OCI-LY1 (cell line): ENCODE measurements at regions not wholly inside any gene's neighbourhood (a gene's known extent, or its start where the extent isn't known, plus 50 kb on each side); places are given as distances from the start of the nearest gene placed in this dataset.

Source experiments
- H2AFZ ChIP-seq: fragments of 200-600 bp; sonication (generic), shearing (Covaris generic); 2 replicates; pipeline ENCODE4 v1.6.0; 2014; ENCODE audit warnings: antibody characterized with exemption, mild to moderate bottlenecking, low read length
- H3F3A ChIP-seq: fragments of 200-600 bp; sonication (generic), shearing (Covaris generic); 2 replicates; pipeline ENCODE4 v1.6.0; 2014; ENCODE audit warnings: mild to moderate bottlenecking, antibody characterized with exemption, low read length, moderate library complexity; ENCODE audit not compliant: insufficient read depth
- H3K27ac ChIP-seq: fragments of 200-600 bp; sonication (generic); 2 replicates; pipeline ENCODE4 v1.5.1; 2014; ENCODE audit warnings: low read length, mixed run types, mild to moderate bottlenecking, low read depth; ENCODE audit not compliant: poor library complexity, severe bottlenecking
- H3K27me3 ChIP-seq: fragments of 200-600 bp; sonication (generic); 2 replicates; pipeline ENCODE4 v1.6.0; 2014; ENCODE audit warnings: antibody characterized with exemption, mild to moderate bottlenecking, low read length, moderate library complexity; ENCODE audit not compliant: insufficient read depth
- H3K36me3 ChIP-seq: fragments of 200-600 bp; sonication (generic); 2 replicates; pipeline ENCODE4 v1.6.1; 2014; ENCODE audit warnings: mild to moderate bottlenecking, antibody characterized with exemption, low read length, moderate library complexity, mixed read lengths; ENCODE audit not compliant: insufficient read depth
- H3K4me1 ChIP-seq: fragments of 200-600 bp; sonication (generic); 2 replicates; pipeline ENCODE4 v1.5.1; 2014; ENCODE audit warnings: mild to moderate bottlenecking, low read length, moderate library complexity; ENCODE audit not compliant: insufficient read depth, severe bottlenecking
- H3K4me2 ChIP-seq: fragments of 200-600 bp; sonication (generic), shearing (Covaris generic); 2 replicates; pipeline ENCODE4 v1.6.1; 2014; ENCODE audit warnings: low read length
- H3K4me3 ChIP-seq: fragments of 200-600 bp; sonication (generic); 2 replicates; pipeline ENCODE4 v1.5.1; 2014; ENCODE audit warnings: low read length, low read depth, mild to moderate bottlenecking, mixed read lengths; ENCODE audit not compliant: poor library complexity, severe bottlenecking
- H3K79me2 ChIP-seq: fragments of 200-600 bp; shearing (Covaris generic); 2 replicates; pipeline ENCODE4 v1.6.1; 2016; ENCODE audit warnings: mixed run types, low read length, mixed read lengths; ENCODE audit not compliant: insufficient read depth
- H3K9ac ChIP-seq: fragments of 200-600 bp; sonication (generic), shearing (Covaris generic); 2 replicates; pipeline ENCODE4 v1.6.1; 2014; ENCODE audit warnings: mild to moderate bottlenecking, low read length, mixed read lengths
- H3K9me2 ChIP-seq: fragments of 200-600 bp; sonication (generic), shearing (Covaris generic); 2 replicates; pipeline ENCODE4 v1.6.1; 2014; ENCODE audit warnings: low read depth, mild to moderate bottlenecking, low read length, mixed read lengths
- H3K9me3 ChIP-seq: fragments of 200-600 bp; shearing (Covaris generic); 2 replicates; pipeline ENCODE4 v1.6.1; 2014; ENCODE audit warnings: low read length, mixed read lengths
- H4K20me1 ChIP-seq: fragments of 200-600 bp; sonication (generic), shearing (Covaris generic); 2 replicates; pipeline ENCODE4 v1.6.0; 2016; ENCODE audit warnings: mild to moderate bottlenecking, low read length; ENCODE audit not compliant: insufficient read depth
- EZH2 ChIP-seq: fragments of 200-600 bp; sonication (generic), shearing (Covaris generic); IDR thresholded peaks from 2 replicates; pipeline ENCODE4 v1.8.0; 2017; ENCODE audit warnings: borderline replicate concordance, mixed run types, mild to moderate bottlenecking, antibody characterized with exemption, low read length, moderate library complexity, mixed read lengths
- TF ChIP-seq, protein P1 (sequence below): fragments of 200-600 bp; sonication (generic), shearing (Covaris generic); IDR thresholded peaks from 2 replicates; pipeline ENCODE4 v1.5.1; 2017; ENCODE audit warnings: mild to moderate bottlenecking, antibody characterized with exemption, low read length, moderate library complexity, mixed read lengths

DNA sequence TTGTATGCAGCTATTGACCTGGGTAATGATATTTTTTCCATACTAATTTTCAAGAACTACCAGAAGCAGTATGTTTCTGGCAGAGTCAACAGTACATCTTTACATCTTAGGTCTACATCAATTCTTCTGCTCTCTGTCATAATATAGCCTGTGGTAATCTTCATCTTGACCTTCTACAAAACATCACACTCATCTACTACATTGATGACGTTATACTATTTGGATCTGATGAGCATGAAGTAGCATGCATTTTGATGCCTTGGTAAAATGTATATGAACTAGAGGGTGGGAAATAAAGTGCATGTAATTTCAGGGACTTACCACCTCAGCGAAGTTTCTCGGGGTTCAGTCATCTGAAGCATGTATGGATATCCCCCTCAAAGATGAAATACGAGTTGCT lies 629.7 kb upstream of the SGCD start:
- no peaks in the 10 kb centered on the region for H3K4me1 ChIP-seq
- H2AFZ ChIP-seq, result no peak overlapping the region
- no peaks in the 10 kb centered on the region for H3F3A ChIP-seq
- no peak overlapping the region for H3K4me2 ChIP-seq
- H4K20me1 ChIP-seq, result no peaks in the 10 kb centered on the region
- no peaks in the 10 kb centered on the region for H3K36me3 ChIP-seq
- no peaks in the 10 kb centered on the region for H3K9me3 ChIP-seq
- no peak for TF ChIP-seq EZH2
- TF ChIP-seq, protein P1, sequence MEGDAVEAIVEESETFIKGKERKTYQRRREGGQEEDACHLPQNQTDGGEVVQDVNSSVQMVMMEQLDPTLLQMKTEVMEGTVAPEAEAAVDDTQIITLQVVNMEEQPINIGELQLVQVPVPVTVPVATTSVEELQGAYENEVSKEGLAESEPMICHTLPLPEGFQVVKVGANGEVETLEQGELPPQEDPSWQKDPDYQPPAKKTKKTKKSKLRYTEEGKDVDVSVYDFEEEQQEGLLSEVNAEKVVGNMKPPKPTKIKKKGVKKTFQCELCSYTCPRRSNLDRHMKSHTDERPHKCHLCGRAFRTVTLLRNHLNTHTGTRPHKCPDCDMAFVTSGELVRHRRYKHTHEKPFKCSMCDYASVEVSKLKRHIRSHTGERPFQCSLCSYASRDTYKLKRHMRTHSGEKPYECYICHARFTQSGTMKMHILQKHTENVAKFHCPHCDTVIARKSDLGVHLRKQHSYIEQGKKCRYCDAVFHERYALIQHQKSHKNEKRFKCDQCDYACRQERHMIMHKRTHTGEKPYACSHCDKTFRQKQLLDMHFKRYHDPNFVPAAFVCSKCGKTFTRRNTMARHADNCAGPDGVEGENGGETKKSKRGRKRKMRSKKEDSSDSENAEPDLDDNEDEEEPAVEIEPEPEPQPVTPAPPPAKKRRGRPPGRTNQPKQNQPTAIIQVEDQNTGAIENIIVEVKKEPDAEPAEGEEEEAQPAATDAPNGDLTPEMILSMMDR, result no peak
- no peaks in the 10 kb centered on the region for H3K27me3 ChIP-seq
- H3K9ac ChIP-seq, result no peak overlapping the region
- H3K4me3 ChIP-seq, result no peak overlapping the region
- H3K79me2 ChIP-seq, result no peaks in the 10 kb centered on the region
- H3K27ac ChIP-seq, result no peak overlapping the region
- H3K9me2 ChIP-seq, result no peaks in the 10 kb centered on the region

DNA sequence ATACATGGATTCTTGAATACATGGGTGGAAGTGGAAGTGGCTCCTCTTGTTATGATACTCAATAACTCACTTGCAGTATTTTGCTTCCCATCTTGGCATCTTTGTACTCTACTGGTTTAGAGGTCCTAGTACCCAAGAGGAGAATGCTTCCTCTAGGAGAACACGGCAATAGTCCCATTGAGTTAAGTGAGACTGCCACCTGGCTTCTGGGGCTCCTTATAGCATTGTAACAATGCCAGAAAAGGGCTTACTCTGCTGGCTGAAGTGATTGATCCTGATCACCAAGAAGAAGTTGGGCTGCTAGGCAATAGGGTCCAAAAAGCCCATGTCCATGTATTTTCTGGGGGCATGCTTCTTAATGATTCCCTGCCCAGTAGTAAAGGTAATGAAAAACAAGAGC lies 627.6 kb upstream of the SGCD start:
- Histone ChIP-seq H3F3A (no peaks in the 10 kb centered on the region), H3K9me3 (no peaks in the 10 kb centered on the region), H2AFZ (no peak overlapping the region), H3K4me3 (no peak overlapping the region), H3K79me2 (no peaks in the 10 kb centered on the region), H3K9ac (no peak overlapping the region), H3K9me2 (no peaks in the 10 kb centered on the region), H4K20me1 (no peaks in the 10 kb centered on the region), H3K27ac (no peak overlapping the region), H3K27me3 (no peaks in the 10 kb centered on the region), H3K4me1 (no peaks in the 10 kb centered on the region), H3K4me2 (no peak overlapping the region), H3K36me3 (no peaks in the 10 kb centered on the region)
- TF ChIP-seq, protein P1, result no peak
- TF ChIP-seq EZH2, result no peak

DNA sequence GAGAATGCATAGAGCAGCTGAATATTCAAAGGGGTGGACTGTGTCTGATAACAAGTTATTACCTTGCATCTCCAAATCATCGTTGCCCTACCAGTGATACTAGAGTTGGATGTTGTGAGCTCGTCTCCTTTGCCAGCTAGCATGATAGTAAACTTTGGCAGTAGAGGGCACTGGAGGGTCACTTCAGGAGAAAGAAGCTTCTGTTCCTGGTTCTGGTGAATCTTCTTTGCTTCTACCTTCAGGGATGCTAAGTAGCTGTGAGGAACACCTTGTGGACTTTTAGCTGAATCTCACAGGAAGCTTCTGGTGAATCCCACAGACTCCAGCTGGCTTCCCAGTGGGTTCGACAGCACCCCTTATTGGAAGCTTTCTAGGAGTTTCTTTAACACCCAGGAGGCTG lies 626.6 kb upstream of the SGCD start:
- H2AFZ ChIP-seq, result no peak overlapping the region
- H3F3A ChIP-seq, result no peaks in the 10 kb centered on the region
- TF ChIP-seq, protein P1, result peak; percentile 23; the same call in 1 of the 2 replicates
- TF ChIP-seq EZH2, result no peak

More for the DNA sequence above, 626.6 kb upstream of the SGCD start:
- H3K9me3 ChIP-seq, result no peaks in the 10 kb centered on the region
- no peaks in the 10 kb centered on the region for H3K36me3 ChIP-seq
- H3K4me1 ChIP-seq, result no peaks in the 10 kb centered on the region
- no peak overlapping the region for H3K27ac ChIP-seq
- H4K20me1 ChIP-seq, result no peaks in the 10 kb centered on the region
- no peak overlapping the region for H3K4me3 ChIP-seq
- H3K4me2 ChIP-seq, result no peak overlapping the region
- H3K79me2 ChIP-seq, result no peaks in the 10 kb centered on the region
- H3K9me2 ChIP-seq, result no peaks in the 10 kb centered on the region
- no peaks in the 10 kb centered on the region for H3K27me3 ChIP-seq
- no peak overlapping the region for H3K9ac ChIP-seq
